Left lung (tissue), 4 donors: ENCODE measurements at regions not wholly inside any gene's neighbourhood (a gene's known extent, or its start where the extent isn't known, plus 50 kb on each side); places are given as distances from the start of the nearest gene placed in this dataset.

Experiments
- ATAC-seq: fragments of 200-7000 bp; cut with Tn5 transposase; one replicate; pipeline ENCODE4 v1.9.1; 2020; ENCODE audit warnings: moderate library complexity
- DNase-seq, 4 donors: peaks; one replicate each; pipeline ENCODE4 v3.0.0-alpha.2; 2013 to 2020
- H3K27ac ChIP-seq, 2 donors: fragments of 200-600 bp; sonication (generic) in 1 of 2; one replicate each; pipeline versions ENCODE4 v1.5.0 to v1.8.0; 2020 to 2021
- H3K27me3 ChIP-seq, 2 donors: fragments of 200-600 bp; sonication (generic) in 1 of 2; one replicate each; pipeline versions ENCODE4 v1.5.0 to v1.8.0; 2020 to 2021
- H3K36me3 ChIP-seq, 2 donors: fragments of 200-600 bp; sonication (generic) in 1 of 2; one replicate each; pipeline versions ENCODE4 v1.5.0 to v1.8.0; 2020 to 2021
- H3K4me1 ChIP-seq, 2 donors: fragments of 200-600 bp; one replicate each; pipeline ENCODE4 v1.8.0; 2021
- H3K4me3 ChIP-seq, 2 donors: fragments of 200-600 bp; sonication (generic) in 1 of 2; one replicate each; pipeline versions ENCODE4 v1.5.0 to v1.8.0; 2020 to 2021; ENCODE audit warnings: mild to moderate bottlenecking in 1 of 2
- H3K9me3 ChIP-seq, 2 donors: fragments of 200-600 bp; sonication (generic) in 1 of 2; one replicate each; pipeline versions ENCODE4 v1.5.0 to v1.8.0; 2020 to 2021
- intact Hi-C, 2 donors: fragments of 100-400 bp; cut with DNase I; formaldehyde crosslinking; loops; one replicate each; pipeline versions ENCODE4 v1.11.2 to v1.14.2; 2022
- TF ChIP-seq, protein P1 (sequence below), 2 donors: fragments of 200-600 bp; sonication (generic) in 1 of 2; IDR thresholded peaks; one replicate each; pipeline versions ENCODE4 v1.5.0 to v1.8.0; 2021; ENCODE audit warnings: antibody characterized with exemption in 2 of 2
- donor health status: DM: no; HTN: yes; CAD: no.
- donor health status: DM: no; HTN: no; CAD: no.

DNA sequence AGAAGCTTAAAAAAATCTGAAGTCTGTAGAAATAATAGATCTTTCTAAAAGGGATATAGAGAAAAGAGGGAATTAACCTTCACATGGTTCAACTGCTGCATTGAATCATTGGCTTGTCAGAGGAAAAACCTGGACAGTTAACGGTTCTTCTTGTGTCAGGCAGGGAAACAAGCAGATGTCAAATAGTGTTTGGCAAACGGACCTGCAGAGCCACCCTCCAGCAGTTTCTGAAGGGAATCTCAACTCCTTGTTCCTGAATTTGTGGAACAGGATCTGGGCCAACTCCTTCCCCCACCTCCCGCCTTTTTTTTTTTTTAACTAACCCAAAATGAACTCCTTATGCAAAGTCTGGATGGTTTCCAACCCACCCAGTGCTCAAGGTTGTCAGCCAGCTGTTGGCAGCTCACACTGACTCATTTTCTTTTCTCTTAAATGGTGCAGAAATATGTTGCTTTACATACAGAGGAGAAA lies 187.3 kb downstream of the CAND1 start:
- H3K9me3 ChIP-seq = no peaks in the 10 kb centered on the region
- no peak overlapping the region for H3K27ac ChIP-seq
- H3K36me3 ChIP-seq = no peaks in the 10 kb centered on the region
- intact Hi-C loops = no loop called here
- TF ChIP-seq, protein P1, sequence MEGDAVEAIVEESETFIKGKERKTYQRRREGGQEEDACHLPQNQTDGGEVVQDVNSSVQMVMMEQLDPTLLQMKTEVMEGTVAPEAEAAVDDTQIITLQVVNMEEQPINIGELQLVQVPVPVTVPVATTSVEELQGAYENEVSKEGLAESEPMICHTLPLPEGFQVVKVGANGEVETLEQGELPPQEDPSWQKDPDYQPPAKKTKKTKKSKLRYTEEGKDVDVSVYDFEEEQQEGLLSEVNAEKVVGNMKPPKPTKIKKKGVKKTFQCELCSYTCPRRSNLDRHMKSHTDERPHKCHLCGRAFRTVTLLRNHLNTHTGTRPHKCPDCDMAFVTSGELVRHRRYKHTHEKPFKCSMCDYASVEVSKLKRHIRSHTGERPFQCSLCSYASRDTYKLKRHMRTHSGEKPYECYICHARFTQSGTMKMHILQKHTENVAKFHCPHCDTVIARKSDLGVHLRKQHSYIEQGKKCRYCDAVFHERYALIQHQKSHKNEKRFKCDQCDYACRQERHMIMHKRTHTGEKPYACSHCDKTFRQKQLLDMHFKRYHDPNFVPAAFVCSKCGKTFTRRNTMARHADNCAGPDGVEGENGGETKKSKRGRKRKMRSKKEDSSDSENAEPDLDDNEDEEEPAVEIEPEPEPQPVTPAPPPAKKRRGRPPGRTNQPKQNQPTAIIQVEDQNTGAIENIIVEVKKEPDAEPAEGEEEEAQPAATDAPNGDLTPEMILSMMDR (IDR thresholded peaks at IDR 0.05) = no peak
- no peak overlapping the region for H3K4me3 ChIP-seq
- ATAC-seq (peak; percentile 31), DNase-seq (peak in 1 of 4 donors; percentile 57)
- H3K27me3 ChIP-seq = no peaks in the 10 kb centered on the region
- peaks cover 0 to 9% of the 10 kb centered on the region in 2 donors for H3K4me1 ChIP-seq

DNA sequence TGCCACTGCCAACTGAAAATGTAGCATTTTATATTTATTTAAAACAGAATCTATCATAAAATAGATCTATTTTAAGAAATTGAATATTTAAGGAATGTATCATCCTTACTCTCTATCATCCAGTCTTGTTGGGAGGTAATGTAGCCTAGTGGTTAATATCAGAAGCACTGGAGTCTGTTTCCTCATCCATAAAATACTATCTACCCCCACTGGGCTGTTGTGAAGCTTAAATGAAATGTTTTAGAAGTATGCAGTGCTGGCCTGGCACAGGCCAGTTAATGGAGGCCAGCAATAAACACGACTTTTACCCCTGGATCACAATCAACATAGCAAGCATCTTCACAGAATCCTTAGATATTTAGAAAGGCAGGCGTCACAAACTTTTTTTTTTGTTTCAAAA lies 188.0 kb downstream of the CAND1 start:
- H3K4me1 ChIP-seq = peaks cover 0 to 9% of the 10 kb centered on the region in 2 donors
- TF ChIP-seq, protein P1 (IDR thresholded peaks at IDR 0.05) = no peak
- no peak overlapping the region for H3K4me3 ChIP-seq
- H3K36me3 ChIP-seq = no peaks in the 10 kb centered on the region
- ATAC-seq (no peak), DNase-seq (no peak)
- no peak overlapping the region for H3K27ac ChIP-seq
- H3K27me3 ChIP-seq = no peaks in the 10 kb centered on the region
- intact Hi-C loops = no loop called here
- H3K9me3 ChIP-seq = no peaks in the 10 kb centered on the region

DNA sequence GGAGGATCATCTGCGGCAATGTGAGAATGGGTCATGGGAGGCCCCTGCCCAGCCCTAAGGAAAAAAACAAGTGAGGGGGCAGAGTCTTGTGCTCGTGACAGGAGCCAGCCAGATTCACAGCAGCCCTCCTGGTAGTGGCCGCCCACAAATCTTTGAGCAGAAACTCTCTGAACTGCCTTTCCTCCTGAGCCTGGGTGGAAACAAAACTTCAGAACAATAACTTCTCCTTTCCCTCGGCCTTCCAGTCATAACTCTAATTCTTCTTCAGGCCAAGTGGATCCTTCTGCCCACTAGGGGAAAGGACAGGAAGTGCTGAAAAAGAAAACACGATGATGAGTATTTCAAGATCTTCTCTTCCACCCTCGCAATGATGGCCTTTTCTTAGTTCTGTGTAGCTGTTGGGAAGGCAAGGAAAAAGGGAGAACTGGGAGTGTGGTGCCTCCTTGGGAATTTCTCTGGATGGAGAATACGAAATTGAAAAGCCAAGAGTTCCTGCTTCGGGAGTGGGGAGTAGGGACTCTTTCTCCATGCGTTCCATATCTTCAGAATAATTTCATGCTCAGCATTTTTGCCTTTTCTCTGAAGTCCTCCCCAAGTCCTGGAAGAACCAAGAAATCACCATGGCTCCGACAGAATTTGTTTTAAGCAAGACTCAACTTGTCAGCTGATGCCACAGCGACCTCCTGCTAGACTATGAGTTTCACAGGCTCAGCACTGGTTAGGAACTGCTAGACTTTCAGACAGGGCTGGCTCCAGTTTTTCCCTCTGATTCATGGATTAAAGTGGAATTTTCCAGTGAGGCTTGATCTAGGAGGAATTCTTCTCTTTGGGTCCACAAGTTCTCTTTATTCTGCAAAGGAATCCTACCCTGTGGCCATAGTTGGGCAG lies 188.9 kb downstream of the CAND1 start:
- Histone ChIP-seq H3K9me3 (no peaks in the 10 kb centered on the region), H3K4me1 (peaks cover 0 to 9% of the 10 kb centered on the region in 2 donors), H3K4me3 (no peak overlapping the region), H3K27me3 (no peaks in the 10 kb centered on the region), H3K27ac (peak overlapping the region in 1 of 2 donors; percentile 2), H3K36me3 (no peaks in the 10 kb centered on the region)
- intact Hi-C loops = no loop called here
- DNase-seq (no peak), ATAC-seq (peak; percentile 76)
- TF ChIP-seq, protein P1 (IDR thresholded peaks at IDR 0.05) = peak in 1 of 2 donors; percentile 20

GRCh38 chr12:67459173-67459572 lies 189.4 kb upstream of the DYRK2 start:
- Histone ChIP-seq H3K9me3 (no peaks in the 10 kb centered on the region), H3K4me1 (peaks cover 0 to 9% of the 10 kb centered on the region in 2 donors), H3K27me3 (no peaks in the 10 kb centered on the region), H3K36me3 (no peaks in the 10 kb centered on the region), H3K4me3 (no peak overlapping the region), H3K27ac (no peak overlapping the region)
- TF ChIP-seq, protein P1 (IDR thresholded peaks at IDR 0.05) = no peak
- DNase-seq (no peak), ATAC-seq (no peak)
- intact Hi-C loops = no loop called here

DNA sequence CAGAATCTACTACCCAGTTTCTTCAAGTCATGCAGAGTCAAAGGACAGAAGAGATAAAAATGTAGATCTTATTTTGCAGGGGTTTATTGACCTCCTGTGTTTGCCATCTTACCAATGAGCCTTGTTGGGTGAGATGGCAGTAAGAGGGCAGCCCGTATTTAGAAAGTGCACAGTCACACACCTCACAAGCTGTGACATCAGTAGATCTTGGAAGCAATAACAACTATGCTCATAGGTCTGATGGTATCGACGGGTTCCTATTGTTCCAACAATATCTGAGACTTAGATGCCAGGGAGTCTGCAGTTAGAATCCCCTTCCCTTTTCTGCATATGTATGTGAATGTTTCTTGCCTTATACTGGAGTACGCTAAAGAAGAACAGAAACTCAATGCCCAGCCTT lies 189.0 kb upstream of the DYRK2 start:
- TF ChIP-seq, protein P1 (IDR thresholded peaks at IDR 0.05) = no peak
- no peaks in the 10 kb centered on the region for H3K36me3 ChIP-seq
- H3K27ac ChIP-seq = no peak overlapping the region
- H3K9me3 ChIP-seq = no peaks in the 10 kb centered on the region
- intact Hi-C loops = no loop called here
- H3K27me3 ChIP-seq = no peaks in the 10 kb centered on the region
- no peak overlapping the region for H3K4me3 ChIP-seq
- peaks cover 0 to 9% of the 10 kb centered on the region in 2 donors for H3K4me1 ChIP-seq
- DNase-seq (no peak), ATAC-seq (no peak)
